ENCODE measurements at regions not wholly inside any gene's neighbourhood (a gene's known extent, or its start where the extent isn't known, plus 50 kb on each side); places are given as distances from the start of the nearest gene placed in this dataset.
A peak's percentile ranks its signal among the peaks of the same experiment; 100 is the strongest.

- peak overlapping the region; percentile 17; the same call in 1 of the 2 replicates for H3K27ac ChIP-seq
- TF ChIP-seq CTCF (conservative IDR thresholded peaks at IDR 0.05): no peak
Observed at GRCh38 chr12:76264611-76265012, 83.6 kb downstream of the BBS10 start.

GRCh38 chr12:76263696-76264095 lies 84.5 kb downstream of the BBS10 start:
- TF ChIP-seq CTCF (conservative IDR thresholded peaks at IDR 0.05): no peak
- no peak overlapping the region for H3K27ac ChIP-seq

- no peak for TF ChIP-seq CTCF (conservative IDR thresholded peaks at IDR 0.05)
- no peak overlapping the region; the same call in 1 of the 2 replicates for H3K27ac ChIP-seq
Observed at GRCh38 chr12:76260390-76260748, 87.8 kb downstream of the BBS10 start.

GRCh38 chr12:76259660-76260389 lies 88.4 kb downstream of the BBS10 start:
- TF ChIP-seq CTCF (conservative IDR thresholded peaks at IDR 0.05): no peak
- H3K27ac ChIP-seq: no peak overlapping the region; the same call in 1 of the 2 replicates

GRCh38 chr12:76259106-76259505 lies 89.1 kb downstream of the BBS10 start:
- no peak overlapping the region; the same call in 1 of the 2 replicates for H3K27ac ChIP-seq
- TF ChIP-seq CTCF (conservative IDR thresholded peaks at IDR 0.05): no peak

- TF ChIP-seq CTCF (conservative IDR thresholded peaks at IDR 0.05): no peak
- H3K27ac ChIP-seq: no peak overlapping the region
Observed at GRCh38 chr12:76256904-76257303, 91.3 kb downstream of the BBS10 start.

- no peak overlapping the region for H3K27ac ChIP-seq
- TF ChIP-seq CTCF (conservative IDR thresholded peaks at IDR 0.05): no peak
Observed at GRCh38 chr12:76256321-76256720, 91.9 kb downstream of the BBS10 start.

Data from VCaP (cell line).